Adrenal gland (tissue), 9 donors: ENCODE measurements at regions not wholly inside any gene's neighbourhood (a gene's known extent, or its start where the extent isn't known, plus 50 kb on each side); places are given as distances from the start of the nearest gene placed in this dataset.

Experiments
- DNase-seq, 7 donors: peaks; one replicate each; pipeline ENCODE4 v3.0.0-alpha.2; 2019 to 2020
- H3K27ac ChIP-seq, 5 donors: fragments of 200-600 bp; sonication (generic) in 4 of 5; 1 replicate in 3 of 5; 2 replicates in 2 of 5; pipeline versions ENCODE4 v1.5.1 to v1.8.0; 2016 to 2020; ENCODE audit warnings: mild to moderate bottlenecking in 1 of 5
- H3K27me3 ChIP-seq: fragments of 200-600 bp; 2 replicates; pipeline ENCODE4 v1.8.0; 2021
- H3K36me3 ChIP-seq, 2 donors: fragments of 200-600 bp; replicated peaks in 1 of 2; 1 replicate in 1 of 2; 2 replicates in 1 of 2; pipeline versions ENCODE4 v1.5.1 to v1.8.0; 2018 to 2022
- H3K4me1 ChIP-seq, 2 donors: fragments of 200-600 bp; replicated peaks in 1 of 2; 1 replicate in 1 of 2; 2 replicates in 1 of 2; pipeline versions ENCODE4 v1.5.1 to v1.8.0; 2018 to 2021
- H3K4me3 ChIP-seq, 4 donors: fragments of 200-600 bp; sonication (generic) in 3 of 4; one replicate each; pipeline ENCODE4 v1.5.1; 2016 to 2018
- H3K9me3 ChIP-seq, 3 donors: fragments of 200-600 bp; sonication (generic) in 1 of 3; replicated peaks in 1 of 3; 1 replicate in 2 of 3; 2 replicates in 1 of 3; pipeline versions ENCODE4 v1.5.1 to v1.8.0; 2016 to 2021
- POLR2A ChIP-seq, 2 donors: fragments of 450-650 bp; IDR thresholded peaks; one replicate each; pipeline ENCODE4 v1.6.1; 2017; ENCODE audit warnings: antibody characterized with exemption in 2 of 2, mild to moderate bottlenecking in 2 of 2, moderate library complexity in 1 of 2
- WGBS, 4 donors: extraction: QIAGEN DNeasy Blood & Tissue Kit in 2 of 4; methylation state at CpG; one replicate each; pipeline versions ENCODE4 v1.1.5 to v1.1.7; 2013 to 2017; 5-methylcytosine and 5-hydroxymethylcytosine counted together
- intact Hi-C, 2 donors: fragments of 100-400 bp; cut with DNase I; formaldehyde crosslinking; loops; one replicate each; pipeline versions ENCODE4 v1.14.1 to v1.15.0; 2022 to 2023
- TF ChIP-seq, protein P1 (sequence below), 6 experiments: fragments of 450-650 bp in 4 of 6; fragments of 200-600 bp in 2 of 6; sonication (generic) in 1 of 6; IDR thresholded peaks; 1 replicate in 5 of 6; 2 replicates in 1 of 6; pipeline versions ENCODE4 v1.5.1 to v1.8.0; 2016 to 2021; ENCODE audit warnings: antibody characterized with exemption in 6 of 6, mild to moderate bottlenecking in 2 of 6, moderate library complexity in 1 of 6
- donor health status: healthy with polysubstance abuse.
- donor health status: Bipolar disorder and iron deficiency.
- donor health status: DM: yes; HTN: yes; CAD: no.
- donor health status: DM: no; HTN: no; CAD: no.
- donor health status: DM: no; HTN: no; CAD: no.

GRCh38 chr18:44047585-44047984 is 633.1 kb upstream of the SETBP1 start:
- Histone ChIP-seq H3K4me1 (no peaks in the 10 kb centered on the region), H3K36me3 (no peaks in the 10 kb centered on the region), H3K4me3 (no peak overlapping the region), H3K27ac (no peak overlapping the region), H3K27me3 (no peaks in the 10 kb centered on the region), H3K9me3 (no peaks in the 10 kb centered on the region)
- 82 to 94% (median 89%) methylated on average over 3 of the region's 3 CpGs for WGBS, 4 donors
- TF ChIP-seq POLR2A (IDR thresholded peaks at IDR 0.05), result no peak
- TF ChIP-seq, protein P1, sequence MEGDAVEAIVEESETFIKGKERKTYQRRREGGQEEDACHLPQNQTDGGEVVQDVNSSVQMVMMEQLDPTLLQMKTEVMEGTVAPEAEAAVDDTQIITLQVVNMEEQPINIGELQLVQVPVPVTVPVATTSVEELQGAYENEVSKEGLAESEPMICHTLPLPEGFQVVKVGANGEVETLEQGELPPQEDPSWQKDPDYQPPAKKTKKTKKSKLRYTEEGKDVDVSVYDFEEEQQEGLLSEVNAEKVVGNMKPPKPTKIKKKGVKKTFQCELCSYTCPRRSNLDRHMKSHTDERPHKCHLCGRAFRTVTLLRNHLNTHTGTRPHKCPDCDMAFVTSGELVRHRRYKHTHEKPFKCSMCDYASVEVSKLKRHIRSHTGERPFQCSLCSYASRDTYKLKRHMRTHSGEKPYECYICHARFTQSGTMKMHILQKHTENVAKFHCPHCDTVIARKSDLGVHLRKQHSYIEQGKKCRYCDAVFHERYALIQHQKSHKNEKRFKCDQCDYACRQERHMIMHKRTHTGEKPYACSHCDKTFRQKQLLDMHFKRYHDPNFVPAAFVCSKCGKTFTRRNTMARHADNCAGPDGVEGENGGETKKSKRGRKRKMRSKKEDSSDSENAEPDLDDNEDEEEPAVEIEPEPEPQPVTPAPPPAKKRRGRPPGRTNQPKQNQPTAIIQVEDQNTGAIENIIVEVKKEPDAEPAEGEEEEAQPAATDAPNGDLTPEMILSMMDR (IDR thresholded peaks at IDR 0.05), result no peak
- intact Hi-C loops, result no loop called here
- no peak for DNase-seq

DNA sequence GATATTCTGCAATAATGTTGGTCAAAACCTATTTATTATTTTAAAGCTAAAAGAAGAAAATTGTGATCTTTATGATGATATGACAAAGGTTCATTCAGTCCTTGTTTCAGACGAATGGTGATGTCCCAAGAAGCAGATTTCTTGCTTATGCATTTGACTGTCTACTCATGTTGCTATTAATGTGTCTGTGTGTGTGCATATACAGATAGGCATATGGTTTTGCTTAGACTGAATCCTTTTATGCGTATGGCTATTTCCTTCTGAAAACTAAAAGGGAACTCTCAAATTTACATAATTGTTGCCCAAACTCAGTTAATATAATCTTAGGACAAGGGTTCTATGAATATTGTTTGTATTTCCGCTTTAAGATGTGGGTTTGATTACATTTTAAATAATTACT is 632.3 kb upstream of the SETBP1 start:
- DNase-seq, result no peak
- Histone ChIP-seq H3K9me3 (no peaks in the 10 kb centered on the region), H3K27me3 (no peaks in the 10 kb centered on the region), H3K36me3 (no peaks in the 10 kb centered on the region), H3K27ac (no peak overlapping the region), H3K4me1 (no peaks in the 10 kb centered on the region), H3K4me3 (no peak overlapping the region)
- TF ChIP-seq, protein P1 (IDR thresholded peaks at IDR 0.05), result no peak
- no peak for TF ChIP-seq POLR2A (IDR thresholded peaks at IDR 0.05)
- 73 to 80% (median 78%) methylated on average over 3 of the region's 3 CpGs for WGBS, 4 donors
- intact Hi-C loops, result no loop called here

DNA sequence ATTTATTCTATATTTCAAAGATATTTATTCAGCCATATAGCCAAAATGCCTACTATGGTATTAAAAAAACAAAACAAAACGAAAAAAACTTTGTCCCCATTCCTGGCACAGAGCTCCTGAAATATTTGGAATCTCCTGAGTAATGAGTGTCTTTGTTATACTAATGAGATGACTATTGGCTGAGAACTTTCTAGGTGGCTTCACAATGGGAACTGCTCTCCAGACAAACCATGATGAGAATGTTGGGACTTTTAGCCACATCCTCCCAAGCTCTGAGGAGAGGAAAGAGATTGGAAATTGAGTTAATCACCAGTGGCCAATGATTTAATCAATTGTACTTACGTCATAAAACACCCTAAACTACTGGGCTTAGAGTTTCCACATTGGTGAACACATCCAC is 631.8 kb upstream of the SETBP1 start:
- no peak for TF ChIP-seq POLR2A (IDR thresholded peaks at IDR 0.05)
- TF ChIP-seq, protein P1 (IDR thresholded peaks at IDR 0.05), result no peak
- WGBS, 4 donors, result 51 to 64% (median 61%) methylated on average over 2 of the region's 2 CpGs
- no peaks in the 10 kb centered on the region for H3K27me3 ChIP-seq
- no peaks in the 10 kb centered on the region for H3K9me3 ChIP-seq
- H3K4me1 ChIP-seq, result no peaks in the 10 kb centered on the region
- DNase-seq, result no peak
- H3K27ac ChIP-seq, result no peak overlapping the region
- no peak overlapping the region for H3K4me3 ChIP-seq
- intact Hi-C loops, result no loop called here
- no peaks in the 10 kb centered on the region for H3K36me3 ChIP-seq

- Histone ChIP-seq H3K27ac (no peak overlapping the region), H3K9me3 (no peaks in the 10 kb centered on the region), H3K4me1 (no peaks in the 10 kb centered on the region), H3K4me3 (no peak overlapping the region), H3K27me3 (no peaks in the 10 kb centered on the region), H3K36me3 (no peaks in the 10 kb centered on the region)
- 31 to 58% (median 54%) methylated on average over 1 of the region's 1 CpG for WGBS, 4 donors
- no peak for TF ChIP-seq POLR2A (IDR thresholded peaks at IDR 0.05)
- TF ChIP-seq, protein P1 (IDR thresholded peaks at IDR 0.05), result no peak
- intact Hi-C loops, result no loop called here
- DNase-seq, result no peak
Observed at GRCh38 chr18:44051026-44051425, 629.7 kb upstream of the SETBP1 start.
